Hepatocyte (in vitro differentiated cells): ENCODE measurements at regions not wholly inside any gene's neighbourhood (a gene's known extent, or its start where the extent isn't known, plus 50 kb on each side); places are given as distances from the start of the nearest gene placed in this dataset.

ENCODE experiments used
- EZH2 ChIP-seq: fragments of 200-600 bp; sonication (generic); IDR thresholded peaks from 2 replicates; pipeline ENCODE4 v1.6.1; 2016; ENCODE audit warnings: antibody characterized with exemption, mild to moderate bottlenecking, borderline replicate concordance
- TF ChIP-seq, protein P1 (sequence below): fragments of 200-600 bp; sonication (generic); IDR thresholded peaks from 2 replicates; pipeline ENCODE4 v1.5.1; 2016; ENCODE audit warnings: antibody characterized with exemption, mild to moderate bottlenecking; ENCODE audit not compliant: poor library complexity

DNA sequence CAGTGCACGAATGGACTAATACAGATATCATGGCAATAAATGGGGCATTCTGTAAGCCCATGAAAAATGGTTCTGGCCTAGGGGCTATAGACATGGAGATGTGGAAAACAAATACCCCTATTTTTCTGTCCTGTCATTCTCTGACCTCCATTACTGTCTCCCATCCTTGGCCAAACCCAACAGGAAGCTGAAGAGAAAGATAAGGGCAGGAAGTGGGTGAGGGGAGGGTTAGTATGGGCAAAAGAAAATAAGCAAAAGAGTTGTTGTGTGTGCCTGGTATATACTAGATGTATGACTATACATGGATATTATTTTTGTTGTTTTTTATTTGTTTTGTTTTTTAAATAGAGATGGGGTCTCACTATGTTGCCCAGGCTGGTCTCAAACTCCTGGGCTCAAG is 339.3 kb downstream of the PCNX1 start:
- TF ChIP-seq, protein P1, sequence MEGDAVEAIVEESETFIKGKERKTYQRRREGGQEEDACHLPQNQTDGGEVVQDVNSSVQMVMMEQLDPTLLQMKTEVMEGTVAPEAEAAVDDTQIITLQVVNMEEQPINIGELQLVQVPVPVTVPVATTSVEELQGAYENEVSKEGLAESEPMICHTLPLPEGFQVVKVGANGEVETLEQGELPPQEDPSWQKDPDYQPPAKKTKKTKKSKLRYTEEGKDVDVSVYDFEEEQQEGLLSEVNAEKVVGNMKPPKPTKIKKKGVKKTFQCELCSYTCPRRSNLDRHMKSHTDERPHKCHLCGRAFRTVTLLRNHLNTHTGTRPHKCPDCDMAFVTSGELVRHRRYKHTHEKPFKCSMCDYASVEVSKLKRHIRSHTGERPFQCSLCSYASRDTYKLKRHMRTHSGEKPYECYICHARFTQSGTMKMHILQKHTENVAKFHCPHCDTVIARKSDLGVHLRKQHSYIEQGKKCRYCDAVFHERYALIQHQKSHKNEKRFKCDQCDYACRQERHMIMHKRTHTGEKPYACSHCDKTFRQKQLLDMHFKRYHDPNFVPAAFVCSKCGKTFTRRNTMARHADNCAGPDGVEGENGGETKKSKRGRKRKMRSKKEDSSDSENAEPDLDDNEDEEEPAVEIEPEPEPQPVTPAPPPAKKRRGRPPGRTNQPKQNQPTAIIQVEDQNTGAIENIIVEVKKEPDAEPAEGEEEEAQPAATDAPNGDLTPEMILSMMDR, result no peak
- TF ChIP-seq EZH2, result no peak
